ENCODE measurements at regions not wholly inside any gene's neighbourhood (a gene's known extent, or its start where the extent isn't known, plus 50 kb on each side); places are given as distances from the start of the nearest gene placed in this dataset.

DNA sequence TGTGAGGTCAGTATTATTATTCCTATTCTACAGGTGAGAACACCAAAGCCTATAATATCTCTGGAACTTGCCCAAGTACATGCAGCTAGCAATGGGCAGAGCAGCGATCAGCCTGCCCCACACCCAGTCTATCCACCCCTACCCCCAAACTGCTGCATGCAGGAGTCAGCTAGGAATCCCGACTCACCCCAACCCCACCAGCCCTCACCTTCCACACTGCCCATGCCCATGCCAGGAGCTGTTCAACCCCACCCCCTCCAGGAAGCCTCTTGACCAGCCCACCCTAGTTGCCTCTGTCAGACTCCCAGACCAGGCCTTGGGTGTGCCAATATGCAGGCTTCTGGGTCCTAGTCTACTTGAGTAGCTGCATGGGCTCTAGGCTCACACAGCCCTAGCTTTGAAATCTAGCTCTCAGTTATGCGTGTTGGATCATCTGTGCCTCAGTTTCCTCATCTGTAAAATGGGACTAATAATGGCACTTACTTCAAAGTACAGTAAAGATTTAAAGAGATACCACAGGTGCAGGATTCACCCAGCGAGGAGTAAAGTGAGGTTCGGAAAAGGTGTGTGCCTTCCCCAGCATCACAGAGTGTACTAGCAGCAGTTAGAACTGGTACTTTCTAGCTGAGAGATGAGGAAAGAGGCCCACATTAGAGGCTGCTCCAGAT, 173.2 kb downstream of the VEGFA start:
- no peaks in the 10 kb centered on the region for H3K9me2 ChIP-seq (ENCODE audit: insufficient read depth)
- TF ChIP-seq, protein P1, sequence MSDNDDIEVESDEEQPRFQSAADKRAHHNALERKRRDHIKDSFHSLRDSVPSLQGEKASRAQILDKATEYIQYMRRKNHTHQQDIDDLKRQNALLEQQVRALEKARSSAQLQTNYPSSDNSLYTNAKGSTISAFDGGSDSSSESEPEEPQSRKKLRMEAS (IDR thresholded peaks at IDR 0.05): no peak
- TF ChIP-seq CEBPB (IDR thresholded peaks at IDR 0.05; ENCODE audit: low read depth) (no peak), SIN3A (IDR thresholded peaks at IDR 0.05; ENCODE audit: low read depth) (no peak), RAD21 (IDR thresholded peaks at IDR 0.05; ENCODE audit: low read depth) (no peak), FOSL1 (IDR thresholded peaks at IDR 0.05; ENCODE audit: low read depth) (no peak), ZFX (IDR thresholded peaks at IDR 0.05) (no peak), CBX3 (IDR thresholded peaks at IDR 0.05; ENCODE audit: low read depth) (no peak), TCF7L2 (IDR thresholded peaks at IDR 0.05; ENCODE audit: borderline replicate concordance, extremely low read depth, insufficient read depth, insufficient read length) (no peak), POLR2A (IDR thresholded peaks at IDR 0.05; ENCODE audit: borderline replicate concordance, extremely low read depth, insufficient read depth, insufficient read length) (no peak), EZH2 (IDR thresholded peaks at IDR 0.05) (no peak)
- TF ChIP-seq, protein P2, sequence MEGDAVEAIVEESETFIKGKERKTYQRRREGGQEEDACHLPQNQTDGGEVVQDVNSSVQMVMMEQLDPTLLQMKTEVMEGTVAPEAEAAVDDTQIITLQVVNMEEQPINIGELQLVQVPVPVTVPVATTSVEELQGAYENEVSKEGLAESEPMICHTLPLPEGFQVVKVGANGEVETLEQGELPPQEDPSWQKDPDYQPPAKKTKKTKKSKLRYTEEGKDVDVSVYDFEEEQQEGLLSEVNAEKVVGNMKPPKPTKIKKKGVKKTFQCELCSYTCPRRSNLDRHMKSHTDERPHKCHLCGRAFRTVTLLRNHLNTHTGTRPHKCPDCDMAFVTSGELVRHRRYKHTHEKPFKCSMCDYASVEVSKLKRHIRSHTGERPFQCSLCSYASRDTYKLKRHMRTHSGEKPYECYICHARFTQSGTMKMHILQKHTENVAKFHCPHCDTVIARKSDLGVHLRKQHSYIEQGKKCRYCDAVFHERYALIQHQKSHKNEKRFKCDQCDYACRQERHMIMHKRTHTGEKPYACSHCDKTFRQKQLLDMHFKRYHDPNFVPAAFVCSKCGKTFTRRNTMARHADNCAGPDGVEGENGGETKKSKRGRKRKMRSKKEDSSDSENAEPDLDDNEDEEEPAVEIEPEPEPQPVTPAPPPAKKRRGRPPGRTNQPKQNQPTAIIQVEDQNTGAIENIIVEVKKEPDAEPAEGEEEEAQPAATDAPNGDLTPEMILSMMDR (IDR thresholded peaks at IDR 0.05 in 2 of 3, conservative IDR thresholded peaks at IDR 0.05 in 1 of 3; ENCODE audit: borderline replicate concordance in 1 of 3, insufficient read depth in 1 of 3, low read depth in 2 of 3, low read length in 2 of 3): no peak
- TF ChIP-seq, protein P3, sequence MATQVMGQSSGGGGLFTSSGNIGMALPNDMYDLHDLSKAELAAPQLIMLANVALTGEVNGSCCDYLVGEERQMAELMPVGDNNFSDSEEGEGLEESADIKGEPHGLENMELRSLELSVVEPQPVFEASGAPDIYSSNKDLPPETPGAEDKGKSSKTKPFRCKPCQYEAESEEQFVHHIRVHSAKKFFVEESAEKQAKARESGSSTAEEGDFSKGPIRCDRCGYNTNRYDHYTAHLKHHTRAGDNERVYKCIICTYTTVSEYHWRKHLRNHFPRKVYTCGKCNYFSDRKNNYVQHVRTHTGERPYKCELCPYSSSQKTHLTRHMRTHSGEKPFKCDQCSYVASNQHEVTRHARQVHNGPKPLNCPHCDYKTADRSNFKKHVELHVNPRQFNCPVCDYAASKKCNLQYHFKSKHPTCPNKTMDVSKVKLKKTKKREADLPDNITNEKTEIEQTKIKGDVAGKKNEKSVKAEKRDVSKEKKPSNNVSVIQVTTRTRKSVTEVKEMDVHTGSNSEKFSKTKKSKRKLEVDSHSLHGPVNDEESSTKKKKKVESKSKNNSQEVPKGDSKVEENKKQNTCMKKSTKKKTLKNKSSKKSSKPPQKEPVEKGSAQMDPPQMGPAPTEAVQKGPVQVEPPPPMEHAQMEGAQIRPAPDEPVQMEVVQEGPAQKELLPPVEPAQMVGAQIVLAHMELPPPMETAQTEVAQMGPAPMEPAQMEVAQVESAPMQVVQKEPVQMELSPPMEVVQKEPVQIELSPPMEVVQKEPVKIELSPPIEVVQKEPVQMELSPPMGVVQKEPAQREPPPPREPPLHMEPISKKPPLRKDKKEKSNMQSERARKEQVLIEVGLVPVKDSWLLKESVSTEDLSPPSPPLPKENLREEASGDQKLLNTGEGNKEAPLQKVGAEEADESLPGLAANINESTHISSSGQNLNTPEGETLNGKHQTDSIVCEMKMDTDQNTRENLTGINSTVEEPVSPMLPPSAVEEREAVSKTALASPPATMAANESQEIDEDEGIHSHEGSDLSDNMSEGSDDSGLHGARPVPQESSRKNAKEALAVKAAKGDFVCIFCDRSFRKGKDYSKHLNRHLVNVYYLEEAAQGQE (IDR thresholded peaks at IDR 0.05; ENCODE audit: low read depth): no peak
- intact Hi-C loops (cut with micrococcal nuclease): no loop called here
- H3K9me3 ChIP-seq (ENCODE audit: control insufficient read depth in 1 of 2, insufficient read depth in 1 of 2, low read depth in 1 of 2, low read length in 2 of 2): no peaks in the 10 kb centered on the region; a peak in 1 of 4 replicates
- no peaks in the 10 kb centered on the region for H3K36me3 ChIP-seq (ENCODE audit: control insufficient read depth in 1 of 2, insufficient read depth in 2 of 2, low read length in 2 of 2)
- RAD21 ChIA-PET (ENCODE audit: low non-redundant PET in 1 of 2, low total read pairs in 2 of 2, uncharacterized antibody in 2 of 2, unreplicated experiment in 2 of 2): no interaction called here
- ATAC-seq: no peak
- peaks cover 0 to 15% of the 10 kb centered on the region in 2 experiments; a peak in 1 of 4 replicates for H3K4me1 ChIP-seq (ENCODE audit: control insufficient read depth in 1 of 2, insufficient read depth in 2 of 2, low read length in 2 of 2)
- POLR2A ChIA-PET: no interaction called here
- no peak overlapping the region for H3K4me2 ChIP-seq (ENCODE audit: low read length)
- no peak overlapping the region for H2AFZ ChIP-seq (ENCODE audit: low read depth, low read length, poor library complexity, severe bottlenecking)
- H4K20me1 ChIP-seq (ENCODE audit: insufficient read depth): no peaks in the 10 kb centered on the region
- no peak for DNase-seq (ENCODE audit: low read depth, low spot score)
- no peak overlapping the region for H3K4me3 ChIP-seq (replicated peaks in 1 of 2; ENCODE audit: low read depth in 1 of 2, low read length in 2 of 2)
- no peak overlapping the region for H3K9ac ChIP-seq (ENCODE audit: low read length)
- H3K27me3 ChIP-seq (ENCODE audit: insufficient read depth, low read length): no peaks in the 10 kb centered on the region
- no peak overlapping the region for H3K27ac ChIP-seq (ENCODE audit: low read depth, low read length)
- no TSS peak for BruUV-seq (replicated peaks)
- CTCF ChIA-PET: no interaction called here
- no peaks in the 10 kb centered on the region for H3K79me2 ChIP-seq (ENCODE audit: insufficient read depth, low read length)

All from HCT116 (cell line).